ENCODE measurements at regions not wholly inside any gene's neighbourhood (a gene's known extent, or its start where the extent isn't known, plus 50 kb on each side); places are given as distances from the start of the nearest gene placed in this dataset.
"Not testable (repeated sequence)": the region's sequence is repeated elsewhere in the genome, so short reads cannot be mapped to it uniquely, and the experiment has no call there.

- no peak for DNase-seq (ENCODE audit: low read depth in 3 of 3)
Measured at GRCh38 chr20:48530957-48531356, 296.8 kb downstream of the PREX1 start.

- no peak for DNase-seq (ENCODE audit: low read depth in 3 of 3)
Measured at GRCh38 chr20:48528346-48528745, 299.5 kb downstream of the PREX1 start.

- DNase-seq (ENCODE audit: low read depth in 3 of 3), result no peak
Measured at GRCh38 chr20:48527771-48528170, 300.0 kb downstream of the PREX1 start.

DNA sequence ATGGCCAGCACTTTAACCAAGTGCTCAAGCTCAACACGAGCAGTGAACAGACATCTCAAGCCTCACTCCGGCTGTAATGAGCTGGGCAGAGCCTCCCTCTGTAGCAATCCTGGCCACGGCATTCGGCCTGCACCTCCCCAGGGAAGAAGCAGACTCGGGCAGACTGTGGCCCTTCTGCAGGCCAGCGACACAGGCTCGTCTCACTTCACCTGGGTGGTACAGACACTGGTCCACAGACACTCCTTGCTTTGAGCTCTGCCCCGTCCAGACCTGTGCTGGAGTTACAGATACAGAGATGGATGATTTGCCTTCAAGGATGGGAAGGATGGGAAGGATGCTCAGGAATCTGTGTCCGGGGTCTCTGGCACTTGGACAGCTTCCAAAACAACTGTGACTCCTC, 300.9 kb downstream of the PREX1 start:
- DNase-seq (ENCODE audit: low read depth in 3 of 3), result no peak

- DNase-seq (ENCODE audit: low read depth in 3 of 3), result no peak
Measured at GRCh38 chr20:48525400-48525799, 302.4 kb downstream of the PREX1 start.

DNA sequence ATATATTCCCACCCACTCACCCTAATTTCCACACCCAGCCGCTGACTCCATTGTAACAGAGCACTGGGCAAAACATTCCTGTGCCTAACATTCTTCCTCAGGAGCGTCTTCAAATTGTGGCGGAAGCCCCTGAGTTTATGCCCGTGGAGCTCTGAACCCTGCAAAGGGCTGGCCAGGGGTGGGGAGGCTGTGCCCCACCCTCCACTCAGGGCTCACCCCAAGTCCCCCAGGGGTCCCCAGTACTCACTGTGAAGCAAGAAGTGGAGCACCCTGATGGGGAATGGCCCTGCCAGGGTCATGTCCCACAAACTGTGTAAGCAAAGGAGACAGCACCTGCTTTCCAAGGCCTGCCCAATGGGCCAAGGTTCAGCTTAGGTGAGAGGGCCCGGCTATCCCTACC, 303.2 kb downstream of the PREX1 start:
- DNase-seq (ENCODE audit: low read depth in 3 of 3), result no peak

- DNase-seq (ENCODE audit: low read depth in 3 of 3), result no peak
Measured at GRCh38 chr20:48523191-48523995, 304.4 kb downstream of the PREX1 start.

DNA sequence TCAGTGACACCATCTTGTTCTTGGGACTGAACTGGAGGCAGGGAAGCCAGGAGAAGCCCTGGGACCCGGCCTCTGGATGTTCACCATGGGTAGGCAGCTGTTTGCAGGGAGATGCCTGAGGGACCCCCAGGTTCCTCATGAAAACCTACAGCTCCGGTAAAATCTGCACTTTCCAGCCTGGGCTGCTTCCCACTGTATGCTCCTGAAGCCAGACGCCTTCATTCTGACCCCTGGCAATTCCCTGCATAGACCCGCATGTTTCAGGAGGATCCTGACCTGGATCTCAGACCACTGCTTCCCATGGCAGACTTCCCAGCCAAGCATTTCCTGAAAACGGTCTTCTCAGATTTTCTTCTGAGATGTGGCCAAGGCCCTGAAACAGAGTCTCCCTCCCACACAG, 306.7 kb downstream of the PREX1 start:
- no peak for DNase-seq (ENCODE audit: low read depth in 3 of 3)

- not testable (repeated sequence) for DNase-seq (ENCODE audit: low read depth in 3 of 3)
Measured at GRCh38 chr20:48516196-48516595, 311.6 kb downstream of the PREX1 start.

GRCh38 chr20:48514577-48514976, 313.2 kb downstream of the PREX1 start:
- DNase-seq (ENCODE audit: low read depth in 3 of 3), result not testable (repeated sequence)

DNA sequence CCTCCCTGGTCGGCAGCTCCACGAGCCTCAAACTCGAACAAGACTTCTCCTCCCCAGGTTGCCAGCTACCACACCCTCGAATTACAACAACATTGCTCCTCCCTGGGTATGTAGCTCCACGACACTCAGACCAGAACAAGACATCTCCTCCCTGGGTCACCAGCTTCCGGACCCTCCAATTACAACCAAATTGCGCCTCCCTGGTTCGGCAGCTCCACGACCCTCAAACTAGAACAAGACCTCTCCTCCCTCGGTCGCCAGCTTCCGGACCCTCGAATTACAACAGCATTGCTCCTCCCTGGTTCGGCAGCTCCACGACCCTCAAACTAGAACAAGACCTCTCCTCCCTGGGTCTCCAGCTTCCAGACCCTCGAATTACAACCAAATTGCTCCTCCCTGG, 315.3 kb downstream of the PREX1 start:
- not testable (repeated sequence) for DNase-seq (ENCODE audit: low read depth in 3 of 3)

GRCh38 chr20:48505066-48505465, 322.7 kb downstream of the PREX1 start:
- DNase-seq (ENCODE audit: low read depth in 3 of 3), result not testable (repeated sequence)

DNA sequence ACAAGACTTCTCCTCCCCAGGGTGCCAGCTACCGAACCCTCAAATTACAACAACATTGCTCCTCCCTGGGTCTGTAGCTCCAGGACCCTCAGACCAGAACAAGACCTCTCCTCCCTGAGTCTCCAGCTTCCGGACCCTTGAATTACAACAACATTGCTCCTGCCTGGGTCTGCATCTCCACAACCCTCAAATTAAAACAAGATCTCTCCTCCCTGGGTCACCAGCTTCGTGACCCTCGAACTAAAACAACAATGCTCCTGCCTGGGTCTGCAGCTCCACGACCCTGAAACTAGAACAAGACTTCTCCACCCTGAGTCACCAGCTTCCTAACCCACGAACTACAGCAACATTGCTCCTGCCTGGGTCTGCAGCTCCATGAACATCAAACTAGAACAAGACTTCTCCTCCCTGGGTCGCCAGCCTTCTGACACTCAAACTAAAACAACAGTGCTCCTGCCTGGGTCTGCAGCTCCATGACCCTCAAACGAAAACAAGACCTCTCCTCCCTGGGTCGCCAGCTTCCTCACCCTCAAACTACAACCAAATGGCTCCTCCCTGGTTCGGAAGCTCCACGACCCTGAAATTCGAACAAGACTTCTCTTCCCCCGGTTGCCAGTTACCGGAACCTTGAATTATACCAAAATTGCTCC, 324.5 kb downstream of the PREX1 start:
- no peak for DNase-seq (ENCODE audit: low read depth in 3 of 3)

DNA sequence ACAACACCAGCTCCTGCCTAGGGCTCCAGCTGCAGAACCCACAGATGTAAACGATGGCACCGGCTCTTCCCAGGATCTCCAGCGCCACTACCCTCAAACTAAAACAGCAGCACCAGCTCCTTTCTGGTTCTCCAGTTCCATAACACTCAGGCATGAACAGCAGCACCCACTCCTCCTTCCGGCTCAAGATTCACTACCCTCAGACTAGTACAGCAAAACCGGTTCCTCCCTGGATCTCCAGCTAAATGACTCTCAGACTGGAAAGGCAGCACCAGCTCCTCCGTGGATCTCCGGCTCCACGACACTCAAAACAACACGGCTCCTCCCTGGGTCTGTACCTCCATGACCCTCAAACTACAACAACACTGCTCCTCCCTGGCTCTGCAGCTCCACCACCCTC, 325.0 kb downstream of the PREX1 start:
- no peak for DNase-seq (ENCODE audit: low read depth in 3 of 3)

- DNase-seq (ENCODE audit: low read depth in 3 of 3), result no peak
Measured at GRCh38 chr20:48502016-48502415, 325.8 kb downstream of the PREX1 start.

DNA sequence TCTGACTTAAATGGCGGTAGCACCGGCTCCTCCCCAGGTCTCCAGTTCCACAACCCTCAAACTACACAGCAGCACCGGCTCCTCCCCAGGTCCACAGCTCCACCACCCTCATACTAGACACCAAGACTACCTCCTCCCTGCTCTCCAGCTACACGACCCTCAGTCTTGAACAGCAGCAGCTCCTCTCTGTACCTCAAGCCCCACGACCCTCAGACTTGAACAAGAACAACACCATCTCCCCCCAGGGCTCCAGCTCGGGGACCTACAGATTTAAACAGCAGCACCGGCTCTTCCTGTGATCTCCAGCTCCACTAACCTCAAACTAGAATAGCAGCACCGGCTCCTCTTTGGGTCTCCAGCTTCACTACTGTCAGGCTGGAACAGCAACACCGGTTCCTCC, 326.9 kb downstream of the PREX1 start:
- DNase-seq (ENCODE audit: low read depth in 3 of 3), result not testable (repeated sequence)

DNA sequence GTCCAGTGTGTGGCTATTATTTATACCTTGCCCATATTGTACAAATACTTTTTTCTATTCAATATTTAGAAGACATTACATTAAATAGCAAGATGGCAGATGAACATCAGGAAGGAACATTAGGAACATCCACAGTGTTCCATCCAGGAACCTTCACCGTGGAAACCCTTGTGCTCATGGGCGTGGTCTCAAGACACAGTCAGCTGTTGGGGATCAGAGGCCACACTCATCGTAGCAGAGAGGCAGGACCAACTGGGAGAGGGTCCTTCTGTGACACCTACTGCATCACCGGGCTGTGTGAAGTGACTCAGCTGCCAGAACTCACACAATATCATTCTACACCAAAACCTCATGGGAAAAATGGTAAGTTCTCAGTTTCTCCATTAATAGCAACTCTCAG, 328.9 kb downstream of the PREX1 start:
- DNase-seq (ENCODE audit: low read depth in 3 of 3), result not testable (repeated sequence)

DNA sequence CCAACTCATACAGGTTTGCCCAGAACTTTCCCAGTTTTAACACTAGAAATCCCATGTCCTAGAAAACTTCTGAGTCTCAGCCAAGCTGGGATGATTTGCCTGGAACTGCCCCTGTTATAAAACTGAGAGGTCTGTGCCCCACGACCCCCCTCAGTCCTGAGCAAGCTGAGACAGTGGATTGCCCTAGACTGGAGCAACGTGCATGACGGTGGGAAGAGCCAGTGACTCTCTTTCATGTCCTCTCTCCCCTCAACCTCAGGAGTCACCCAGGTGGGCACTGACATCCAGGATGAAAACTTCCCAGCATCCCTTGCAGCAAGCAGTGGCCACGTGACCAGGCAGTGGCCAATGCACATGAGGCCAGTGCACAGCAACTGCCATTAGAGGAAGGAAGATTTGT, 329.7 kb downstream of the PREX1 start:
- DNase-seq (ENCODE audit: low read depth in 3 of 3), result not testable (repeated sequence)

- DNase-seq (ENCODE audit: low read depth in 3 of 3), result no peak
Measured at GRCh38 chr20:48493966-48494365, 333.8 kb downstream of the PREX1 start.

- DNase-seq (ENCODE audit: low read depth in 3 of 3), result not testable (repeated sequence)
Measured at GRCh38 chr20:48493331-48493730, 334.5 kb downstream of the PREX1 start.

DNA sequence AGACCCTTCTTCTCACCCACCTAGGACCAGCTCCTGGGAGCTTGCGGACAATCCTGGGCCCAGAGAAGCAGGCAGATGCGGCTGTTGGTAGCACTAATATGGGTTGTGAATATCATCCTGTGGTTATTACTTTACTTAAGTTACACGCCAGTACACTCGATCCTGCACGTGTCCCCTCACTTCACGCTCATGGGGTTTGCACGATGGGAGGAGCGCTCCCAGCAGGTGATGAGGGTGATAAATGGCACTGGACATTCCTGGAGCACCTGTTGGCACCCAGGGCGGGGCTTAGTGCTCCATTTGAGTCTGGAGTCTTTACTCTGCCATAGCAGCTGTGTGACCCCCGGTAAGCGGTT, 335.1 kb downstream of the PREX1 start:
- DNase-seq (ENCODE audit: low read depth in 3 of 3), result no peak

DNA sequence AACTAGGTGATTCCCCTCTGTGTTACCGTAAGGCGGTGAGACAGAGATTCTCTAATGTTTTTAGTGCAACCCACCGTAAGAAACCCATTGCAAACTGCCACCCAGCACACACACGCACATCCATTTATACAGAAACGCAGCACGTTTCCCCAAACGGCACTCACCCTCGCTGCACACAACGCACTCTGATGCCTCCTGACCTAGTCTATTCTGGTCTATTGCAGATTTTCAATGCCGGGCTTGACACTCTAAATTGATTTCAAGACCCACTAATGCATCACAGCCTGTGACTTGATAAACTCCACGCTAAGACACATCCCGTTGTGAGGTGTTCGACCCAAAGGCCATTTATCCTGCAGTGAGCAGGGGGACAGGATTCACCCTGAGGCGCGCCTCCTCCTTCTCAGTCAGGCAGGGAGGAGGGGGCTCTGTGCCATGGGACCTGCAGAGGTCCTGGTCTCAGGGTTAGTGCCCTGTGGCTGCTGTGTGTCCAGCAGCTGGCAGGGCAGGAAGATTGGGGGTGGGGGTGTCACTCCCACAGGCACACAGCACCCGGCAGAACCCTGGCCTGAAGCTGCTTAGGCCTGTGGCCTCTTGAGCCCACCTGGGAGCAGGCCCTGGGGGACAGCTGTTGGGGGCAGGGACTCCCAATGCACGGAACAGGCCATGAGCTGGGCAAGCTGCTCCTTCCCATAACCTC, 335.6 kb downstream of the PREX1 start:
- DNase-seq (ENCODE audit: low read depth in 3 of 3), result no peak

Data from stimulated activated CD4-positive, alpha-beta T cell treated with anti-CD3 and anti-CD28 coated beads, TNF-alpha, amount 100 ng/mL, for 48 hours (primary cell).